K562 (cell line): ENCODE measurements at regions not wholly inside any gene's neighbourhood (a gene's known extent, or its start where the extent isn't known, plus 50 kb on each side); places are given as distances from the start of the nearest gene placed in this dataset.
A peak's percentile ranks its signal among the peaks of the same experiment; 100 is the strongest.

Experiments used
- ARID3A ChIP-seq: IDR thresholded peaks from 2 replicates; pipeline ENCODE4 v1.6.1; 2012; ENCODE audit warnings: low read depth, low read length, improper control_type of control experiment, borderline replicate concordance
- C11orf30 ChIP-seq: fragments of 450-650 bp; IDR thresholded peaks from 2 replicates; pipeline ENCODE4 v1.6.1; 2016; ENCODE audit warnings: low read depth, mild to moderate bottlenecking
- CC2D1A ChIP-seq: fragments of 450-650 bp; IDR thresholded peaks from 2 replicates; pipeline ENCODE4 v1.6.1; 2017; ENCODE audit warnings: mild to moderate bottlenecking
- EHMT2 ChIP-seq: fragments of 450-650 bp; IDR thresholded peaks from 2 replicates; pipeline ENCODE4 v1.6.1; 2018; ENCODE audit warnings: antibody characterized with exemption
- EP400 ChIP-seq: fragments of 450-650 bp; IDR thresholded peaks from 2 replicates; pipeline ENCODE4 v1.6.1; 2017; ENCODE audit warnings: antibody characterized with exemption, mild to moderate bottlenecking, moderate library complexity
- FOSL1 ChIP-seq: fragments of 200-800 bp; sonication (Bioruptor generic); conservative IDR thresholded peaks from 2 replicates; pipeline ENCODE4 v1.6.1; 2016; ENCODE audit warnings: missing genetic modification characterization, missing compliant biosample characterization
- NR2C2 ChIP-seq, 2 experiments: fragments of 200-800 bp in 1 of 2; sonication (Bioruptor generic) in 1 of 2; sonication (generic) in 1 of 2; formaldehyde crosslinking in 1 of 2; IDR thresholded peaks; 2 replicates each; pipeline versions ENCODE4 v1.6.1 to v1.8.0; 2016 to 2022; ENCODE audit warnings: mild to moderate bottlenecking in 1 of 2, missing compliant biosample characterization in 1 of 2, missing genetic modification characterization in 1 of 2, missing genetic modification reagents in 1 of 2
- NRF1 ChIP-seq, 2 experiments: fragments of 450-650 bp; IDR thresholded peaks in 1 of 2; conservative IDR thresholded peaks in 1 of 2; 2 replicates each; pipeline ENCODE4 v1.6.1; 2014; ENCODE audit warnings: mild to moderate bottlenecking in 2 of 2
- POLR2AphosphoS5 ChIP-seq: IDR thresholded peaks from 2 replicates; pipeline ENCODE4 v1.6.1; 2011; ENCODE audit warnings: mild to moderate bottlenecking, low read depth, low read length, moderate library complexity; ENCODE audit not compliant: control insufficient read depth, insufficient read depth
- POLR2G ChIP-seq: fragments of 200-400 bp; formaldehyde crosslinking; IDR thresholded peaks from 2 replicates; pipeline ENCODE4 v1.6.1; 2017; ENCODE audit warnings: low read depth, mild to moderate bottlenecking, antibody characterized with exemption, low read length, moderate library complexity
- POU5F1 ChIP-seq: fragments of 150-350 bp; IDR thresholded peaks from 2 replicates; pipeline ENCODE4 v1.6.1; 2014; ENCODE audit warnings: borderline replicate concordance, low read length, low read depth, mild to moderate bottlenecking; ENCODE audit not compliant: partially characterized antibody
- SAP30 ChIP-seq: fragments of 200-600 bp; sonication (generic); IDR thresholded peaks from 2 replicates; pipeline ENCODE4 v1.6.1; 2012; ENCODE audit warnings: borderline replicate concordance, low read depth, mild to moderate bottlenecking, moderate library complexity, low read length, control low read depth, inconsistent platforms; ENCODE audit not compliant: insufficient read depth, poor library complexity, severe bottlenecking
- SMAD1 ChIP-seq: fragments of 150-350 bp; IDR thresholded peaks from 2 replicates; pipeline ENCODE4 v1.6.1; 2014; ENCODE audit warnings: low read length, low read depth; ENCODE audit not compliant: partially characterized antibody
- SMAD4 ChIP-seq: fragments of 250-450 bp; sonication (Bioruptor Pico); conservative IDR thresholded peaks from 2 replicates; pipeline ENCODE4 v1.8.0; 2021; ENCODE audit warnings: inconsistent platforms, mild to moderate bottlenecking, moderate library complexity
- SMARCB1 ChIP-seq: IDR thresholded peaks from 2 replicates; pipeline ENCODE4 v1.6.1; 2011; ENCODE audit warnings: improper control_type of control experiment, low read depth; ENCODE audit not compliant: insufficient read length
- SP2 ChIP-seq: IDR thresholded peaks from 2 replicates; pipeline ENCODE4 v1.6.1; 2011; ENCODE audit warnings: mild to moderate bottlenecking, low read depth, low read length, moderate library complexity; ENCODE audit not compliant: poor library complexity, severe bottlenecking; ENCODE audit errors: extremely low read depth
- TCF7 ChIP-seq: sonication (generic); IDR thresholded peaks from 2 replicates; pipeline ENCODE4 v1.6.1; 2016; ENCODE audit warnings: antibody characterized with exemption, borderline replicate concordance
- ZFP30 ChIP-seq: fragments of 250-450 bp; sonication (Bioruptor Pico); IDR thresholded peaks from 2 replicates; pipeline ENCODE4 v1.8.0; 2022; ENCODE audit warnings: moderate library complexity, mild to moderate bottlenecking, inconsistent platforms, borderline replicate concordance
- ZNF175 ChIP-seq: fragments of 200-800 bp; sonication (Bioruptor generic); IDR thresholded peaks from 2 replicates; pipeline ENCODE4 v1.6.1; 2016; ENCODE audit warnings: low read depth, mild to moderate bottlenecking, missing genetic modification characterization, missing compliant biosample characterization
- TF ChIP-seq, protein P1 (sequence below): sonication (generic); formaldehyde crosslinking; IDR thresholded peaks from 2 replicates; pipeline ENCODE4 v1.8.0; 2023; ENCODE audit warnings: mild to moderate bottlenecking, missing genetic modification reagents

GRCh38 chr2:78541451-78542267 lies 483.8 kb upstream of the REG3G start (continued):
- no peak for TF ChIP-seq SMARCB1
- TF ChIP-seq NR2C2 (CRISPR knock-in tag; IDR thresholded peaks at IDR 0.05) = no peak
- peak; percentile 73 for TF ChIP-seq NR2C2 (tag; IDR thresholded peaks at IDR 0.05)
- TF ChIP-seq SP2 = peak; percentile 39
- TF ChIP-seq POLR2AphosphoS5 = peak; percentile 76
- TF ChIP-seq ZFP30 = no peak
- peak; percentile 25 for TF ChIP-seq SMAD1
- TF ChIP-seq CC2D1A = 0 out of 2 replicates have a peak, but pooled peaks have one; percentile 44
- peak; percentile 87 for TF ChIP-seq EP400
- TF ChIP-seq, protein P1, sequence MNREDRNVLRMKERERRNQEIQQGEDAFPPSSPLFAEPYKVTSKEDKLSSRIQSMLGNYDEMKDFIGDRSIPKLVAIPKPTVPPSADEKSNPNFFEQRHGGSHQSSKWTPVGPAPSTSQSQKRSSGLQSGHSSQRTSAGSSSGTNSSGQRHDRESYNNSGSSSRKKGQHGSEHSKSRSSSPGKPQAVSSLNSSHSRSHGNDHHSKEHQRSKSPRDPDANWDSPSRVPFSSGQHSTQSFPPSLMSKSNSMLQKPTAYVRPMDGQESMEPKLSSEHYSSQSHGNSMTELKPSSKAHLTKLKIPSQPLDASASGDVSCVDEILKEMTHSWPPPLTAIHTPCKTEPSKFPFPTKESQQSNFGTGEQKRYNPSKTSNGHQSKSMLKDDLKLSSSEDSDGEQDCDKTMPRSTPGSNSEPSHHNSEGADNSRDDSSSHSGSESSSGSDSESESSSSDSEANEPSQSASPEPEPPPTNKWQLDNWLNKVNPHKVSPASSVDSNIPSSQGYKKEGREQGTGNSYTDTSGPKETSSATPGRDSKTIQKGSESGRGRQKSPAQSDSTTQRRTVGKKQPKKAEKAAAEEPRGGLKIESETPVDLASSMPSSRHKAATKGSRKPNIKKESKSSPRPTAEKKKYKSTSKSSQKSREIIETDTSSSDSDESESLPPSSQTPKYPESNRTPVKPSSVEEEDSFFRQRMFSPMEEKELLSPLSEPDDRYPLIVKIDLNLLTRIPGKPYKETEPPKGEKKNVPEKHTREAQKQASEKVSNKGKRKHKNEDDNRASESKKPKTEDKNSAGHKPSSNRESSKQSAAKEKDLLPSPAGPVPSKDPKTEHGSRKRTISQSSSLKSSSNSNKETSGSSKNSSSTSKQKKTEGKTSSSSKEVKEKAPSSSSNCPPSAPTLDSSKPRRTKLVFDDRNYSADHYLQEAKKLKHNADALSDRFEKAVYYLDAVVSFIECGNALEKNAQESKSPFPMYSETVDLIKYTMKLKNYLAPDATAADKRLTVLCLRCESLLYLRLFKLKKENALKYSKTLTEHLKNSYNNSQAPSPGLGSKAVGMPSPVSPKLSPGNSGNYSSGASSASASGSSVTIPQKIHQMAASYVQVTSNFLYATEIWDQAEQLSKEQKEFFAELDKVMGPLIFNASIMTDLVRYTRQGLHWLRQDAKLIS (CRISPR knock-in tag) = 0 out of 2 replicates have a peak, but pooled peaks have one; percentile 37
- TF ChIP-seq NRF1 (conservative IDR thresholded peaks at IDR 0.05 in 1 of 2, IDR thresholded peaks at IDR 0.05 in 1 of 2) = peak in 1 of 2 experiments; percentile 36; a peak in 1 of 4 replicates
- TF ChIP-seq POU5F1 = no peak
- no peak for TF ChIP-seq TCF7
- no peak for TF ChIP-seq SAP30
- 0 out of 2 replicates have a peak, but pooled peaks have one; percentile 27 for TF ChIP-seq EHMT2
- no peak for TF ChIP-seq ARID3A
- TF ChIP-seq FOSL1 (tag) = peak; percentile 65
- 0 out of 2 replicates have a peak, but pooled peaks have one; percentile 25 for TF ChIP-seq ZNF175 (CRISPR knock-in tag)
- peak; percentile 93 for TF ChIP-seq C11orf30
- TF ChIP-seq SMAD4 (CRISPR knock-in tag) = 0 out of 2 replicates have a peak, but pooled peaks have one; percentile 10
- peak; percentile 84 for TF ChIP-seq POLR2G
